ENCODE measurements at regions not wholly inside any gene's neighbourhood (a gene's known extent, or its start where the extent isn't known, plus 50 kb on each side); places are given as distances from the start of the nearest gene placed in this dataset.

DNA sequence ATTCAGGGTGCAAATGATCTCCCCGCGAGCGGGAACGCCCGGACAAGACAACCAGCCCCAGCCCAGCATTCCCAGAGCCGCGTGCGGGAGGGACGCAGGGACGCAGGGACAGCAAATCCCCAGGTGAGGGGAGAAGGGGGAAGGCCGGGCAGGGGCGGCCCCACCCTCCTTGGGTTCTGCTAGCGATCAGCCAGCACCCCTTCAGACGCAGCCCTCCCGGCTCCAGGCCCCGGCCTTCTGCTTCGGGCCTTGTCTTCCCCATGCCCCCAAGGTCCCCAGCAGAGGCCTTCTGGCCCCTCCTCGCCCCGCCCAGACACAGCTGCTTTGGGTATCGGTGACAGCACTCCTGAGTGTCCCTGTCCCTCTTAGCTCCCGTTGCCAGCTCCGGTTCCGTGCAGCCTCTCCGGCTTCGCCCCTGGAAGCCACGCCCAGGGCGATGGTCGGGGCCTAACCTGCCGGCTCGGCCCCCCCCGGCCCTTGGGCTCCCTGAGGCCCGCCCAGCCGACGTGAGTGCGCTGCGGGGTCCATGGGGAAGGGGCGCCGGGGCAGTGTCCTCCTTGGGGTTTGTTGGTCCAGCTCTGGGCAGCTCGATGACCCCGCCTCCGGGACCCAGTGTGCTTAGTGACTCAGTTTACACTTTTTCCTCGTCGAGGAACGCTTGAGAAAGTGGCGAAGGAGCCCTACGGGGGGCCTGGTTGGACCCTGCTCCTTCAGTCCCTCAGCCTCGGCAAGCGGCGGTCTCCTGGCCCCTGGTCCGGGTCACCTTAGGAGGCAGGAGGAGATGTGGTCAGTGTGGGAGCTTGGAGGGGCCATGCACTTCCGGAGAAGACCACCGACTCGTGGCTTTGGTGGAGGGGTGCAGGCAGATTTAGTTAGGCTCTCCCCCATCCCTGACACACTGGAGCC, 50.5 kb upstream of the AMZ2 start:
- POLR2A ChIA-PET, result interaction anchor here (0.5 to 0.6 kb wide), 2 partner anchors 11 to 353 kb away, joined by 4 read pairs; no protein-coding TSS in a partner anchor
- no peaks in the 10 kb centered on the region for H3K9me3 ChIP-seq (ENCODE audit: control insufficient read depth, insufficient read depth, low read depth, low read length)
- CTCF ChIA-PET, result interaction anchor here (0.7 to 1.8 kb wide), 3 partner anchors 25 to 277 kb away, joined by 3 to 13 read pairs (median 4); no protein-coding TSS in a partner anchor
- no peaks in the 10 kb centered on the region for H3K36me3 ChIP-seq (ENCODE audit: control insufficient read depth in 2 of 2, insufficient read depth in 1 of 2, low read length in 2 of 2)
- H3K4me3 ChIP-seq (ENCODE audit: low read depth, low read length), result peak overlapping the region; percentile 47
- H3K27ac ChIP-seq (ENCODE audit: extremely low read depth, low read depth, low read length), result no peak overlapping the region
- H3K4me1 ChIP-seq (ENCODE audit: control insufficient read depth, insufficient read depth, low read length), result no peaks in the 10 kb centered on the region
- TF ChIP-seq PRDM10 (tag by site-specific recombination; IDR thresholded peaks at IDR 0.05), result 0 out of 2 replicates have a peak, but pooled peaks have one; percentile 11
- no peak for TF ChIP-seq ZNF544 (tag by site-specific recombination; IDR thresholded peaks at IDR 0.05)
- TF ChIP-seq ZNF692 (tag by site-specific recombination; IDR thresholded peaks at IDR 0.05), result no peak
- TF ChIP-seq ZNF239 (tag by site-specific recombination; IDR thresholded peaks at IDR 0.05), result no peak
- no peak for TF ChIP-seq ZNF624 (tag by site-specific recombination; IDR thresholded peaks at IDR 0.05)
- TF ChIP-seq ZBTB48 (tag by site-specific recombination; IDR thresholded peaks at IDR 0.05), result 0 out of 2 replicates have a peak, but pooled peaks have one; percentile 9
- 0 out of 2 replicates have a peak, but pooled peaks have one; percentile 22 for TF ChIP-seq KLF7 (tag by site-specific recombination; IDR thresholded peaks at IDR 0.05; ENCODE audit: borderline replicate concordance)
- TF ChIP-seq ZNF24 (tag by site-specific recombination; IDR thresholded peaks at IDR 0.05), result no peak
- no peak for TF ChIP-seq HOXD13 (CRISPR knock-in tag; IDR thresholded peaks at IDR 0.05; ENCODE audit: borderline replicate concordance)
- no peak for TF ChIP-seq ZNF155 (tag by site-specific recombination; IDR thresholded peaks at IDR 0.05)
- 0 out of 2 replicates have a peak, but pooled peaks have one; percentile 5 for TF ChIP-seq GLIS1 (tag by site-specific recombination; IDR thresholded peaks at IDR 0.05)
- peak; percentile 82 for TF ChIP-seq KLF1 (tag by site-specific recombination; IDR thresholded peaks at IDR 0.05)
- TF ChIP-seq ZBTB10 (tag by site-specific recombination; IDR thresholded peaks at IDR 0.05), result peak; percentile 9; the same call in 1 of the 2 replicates
- TF ChIP-seq, protein P1, sequence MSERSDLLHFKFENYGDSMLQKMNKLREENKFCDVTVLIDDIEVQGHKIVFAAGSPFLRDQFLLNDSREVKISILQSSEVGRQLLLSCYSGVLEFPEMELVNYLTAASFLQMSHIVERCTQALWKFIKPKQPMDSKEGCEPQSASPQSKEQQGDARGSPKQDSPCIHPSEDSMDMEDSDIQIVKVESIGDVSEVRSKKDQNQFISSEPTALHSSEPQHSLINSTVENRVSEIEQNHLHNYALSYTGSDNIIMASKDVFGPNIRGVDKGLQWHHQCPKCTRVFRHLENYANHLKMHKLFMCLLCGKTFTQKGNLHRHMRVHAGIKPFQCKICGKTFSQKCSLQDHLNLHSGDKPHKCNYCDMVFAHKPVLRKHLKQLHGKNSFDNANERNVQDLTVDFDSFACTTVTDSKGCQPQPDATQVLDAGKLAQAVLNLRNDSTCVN (tag by site-specific recombination; optimal IDR thresholded peaks at IDR 0.05), result peak; percentile 2
- 0 out of 2 replicates have a peak, but pooled peaks have one; percentile 15 for TF ChIP-seq ZNF335 (tag by site-specific recombination; conservative IDR thresholded peaks at IDR 0.05)
- 0 out of 2 replicates have a peak, but pooled peaks have one; percentile 26 for TF ChIP-seq ZBTB20 (tag by site-specific recombination; IDR thresholded peaks at IDR 0.05)
- no peak for TF ChIP-seq ZBTB1 (tag by site-specific recombination; IDR thresholded peaks at IDR 0.05)
- TF ChIP-seq ZNF341 (tag by site-specific recombination; IDR thresholded peaks at IDR 0.05; ENCODE audit: low read depth), result peak; percentile 84
- TF ChIP-seq, protein P2, sequence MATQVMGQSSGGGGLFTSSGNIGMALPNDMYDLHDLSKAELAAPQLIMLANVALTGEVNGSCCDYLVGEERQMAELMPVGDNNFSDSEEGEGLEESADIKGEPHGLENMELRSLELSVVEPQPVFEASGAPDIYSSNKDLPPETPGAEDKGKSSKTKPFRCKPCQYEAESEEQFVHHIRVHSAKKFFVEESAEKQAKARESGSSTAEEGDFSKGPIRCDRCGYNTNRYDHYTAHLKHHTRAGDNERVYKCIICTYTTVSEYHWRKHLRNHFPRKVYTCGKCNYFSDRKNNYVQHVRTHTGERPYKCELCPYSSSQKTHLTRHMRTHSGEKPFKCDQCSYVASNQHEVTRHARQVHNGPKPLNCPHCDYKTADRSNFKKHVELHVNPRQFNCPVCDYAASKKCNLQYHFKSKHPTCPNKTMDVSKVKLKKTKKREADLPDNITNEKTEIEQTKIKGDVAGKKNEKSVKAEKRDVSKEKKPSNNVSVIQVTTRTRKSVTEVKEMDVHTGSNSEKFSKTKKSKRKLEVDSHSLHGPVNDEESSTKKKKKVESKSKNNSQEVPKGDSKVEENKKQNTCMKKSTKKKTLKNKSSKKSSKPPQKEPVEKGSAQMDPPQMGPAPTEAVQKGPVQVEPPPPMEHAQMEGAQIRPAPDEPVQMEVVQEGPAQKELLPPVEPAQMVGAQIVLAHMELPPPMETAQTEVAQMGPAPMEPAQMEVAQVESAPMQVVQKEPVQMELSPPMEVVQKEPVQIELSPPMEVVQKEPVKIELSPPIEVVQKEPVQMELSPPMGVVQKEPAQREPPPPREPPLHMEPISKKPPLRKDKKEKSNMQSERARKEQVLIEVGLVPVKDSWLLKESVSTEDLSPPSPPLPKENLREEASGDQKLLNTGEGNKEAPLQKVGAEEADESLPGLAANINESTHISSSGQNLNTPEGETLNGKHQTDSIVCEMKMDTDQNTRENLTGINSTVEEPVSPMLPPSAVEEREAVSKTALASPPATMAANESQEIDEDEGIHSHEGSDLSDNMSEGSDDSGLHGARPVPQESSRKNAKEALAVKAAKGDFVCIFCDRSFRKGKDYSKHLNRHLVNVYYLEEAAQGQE (tag by site-specific recombination; IDR thresholded peaks at IDR 0.05), result no peak
- TF ChIP-seq, protein P3, sequence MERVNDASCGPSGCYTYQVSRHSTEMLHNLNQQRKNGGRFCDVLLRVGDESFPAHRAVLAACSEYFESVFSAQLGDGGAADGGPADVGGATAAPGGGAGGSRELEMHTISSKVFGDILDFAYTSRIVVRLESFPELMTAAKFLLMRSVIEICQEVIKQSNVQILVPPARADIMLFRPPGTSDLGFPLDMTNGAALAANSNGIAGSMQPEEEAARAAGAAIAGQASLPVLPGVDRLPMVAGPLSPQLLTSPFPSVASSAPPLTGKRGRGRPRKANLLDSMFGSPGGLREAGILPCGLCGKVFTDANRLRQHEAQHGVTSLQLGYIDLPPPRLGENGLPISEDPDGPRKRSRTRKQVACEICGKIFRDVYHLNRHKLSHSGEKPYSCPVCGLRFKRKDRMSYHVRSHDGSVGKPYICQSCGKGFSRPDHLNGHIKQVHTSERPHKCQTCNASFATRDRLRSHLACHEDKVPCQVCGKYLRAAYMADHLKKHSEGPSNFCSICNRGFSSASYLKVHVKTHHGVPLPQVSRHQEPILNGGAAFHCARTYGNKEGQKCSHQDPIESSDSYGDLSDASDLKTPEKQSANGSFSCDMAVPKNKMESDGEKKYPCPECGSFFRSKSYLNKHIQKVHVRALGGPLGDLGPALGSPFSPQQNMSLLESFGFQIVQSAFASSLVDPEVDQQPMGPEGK (tag by site-specific recombination; IDR thresholded peaks at IDR 0.05), result peak; percentile 18; the same call in 1 of the 2 replicates
- 0 out of 2 replicates have a peak, but pooled peaks have one; percentile 25 for TF ChIP-seq ZNF76 (tag by site-specific recombination; IDR thresholded peaks at IDR 0.05; ENCODE audit: borderline replicate concordance, low read depth)
